ENCODE measurements at regions not wholly inside any gene's neighbourhood (a gene's known extent, or its start where the extent isn't known, plus 50 kb on each side); places are given as distances from the start of the nearest gene placed in this dataset.

DNA sequence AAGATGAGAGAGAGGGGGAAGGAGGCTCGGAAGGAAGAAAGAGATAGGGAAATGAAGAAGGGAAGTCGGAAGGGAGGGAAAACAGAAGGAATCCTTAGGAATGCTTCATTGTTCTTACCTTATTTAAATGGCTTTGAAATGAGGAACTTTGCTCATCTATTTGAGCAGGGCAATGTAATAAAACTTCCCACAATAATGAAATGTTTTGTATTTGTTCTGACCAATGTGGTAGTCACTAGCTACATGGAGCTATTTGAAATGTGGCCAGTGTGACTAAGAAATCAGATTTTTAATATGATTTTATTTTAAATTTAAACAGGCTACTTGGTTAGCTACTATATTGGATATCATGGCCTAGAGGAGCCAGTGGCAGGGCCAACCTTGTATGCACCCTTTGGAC, 510.6 kb downstream of the HTR7 start:
- no peaks in the 10 kb centered on the region for H3F3A ChIP-seq (ENCODE audit: insufficient read depth, low read length)
- TF ChIP-seq EZH2 (optimal IDR thresholded peaks at IDR 0.05; ENCODE audit: low read depth, low read length): no peak
- TF ChIP-seq, protein P1, sequence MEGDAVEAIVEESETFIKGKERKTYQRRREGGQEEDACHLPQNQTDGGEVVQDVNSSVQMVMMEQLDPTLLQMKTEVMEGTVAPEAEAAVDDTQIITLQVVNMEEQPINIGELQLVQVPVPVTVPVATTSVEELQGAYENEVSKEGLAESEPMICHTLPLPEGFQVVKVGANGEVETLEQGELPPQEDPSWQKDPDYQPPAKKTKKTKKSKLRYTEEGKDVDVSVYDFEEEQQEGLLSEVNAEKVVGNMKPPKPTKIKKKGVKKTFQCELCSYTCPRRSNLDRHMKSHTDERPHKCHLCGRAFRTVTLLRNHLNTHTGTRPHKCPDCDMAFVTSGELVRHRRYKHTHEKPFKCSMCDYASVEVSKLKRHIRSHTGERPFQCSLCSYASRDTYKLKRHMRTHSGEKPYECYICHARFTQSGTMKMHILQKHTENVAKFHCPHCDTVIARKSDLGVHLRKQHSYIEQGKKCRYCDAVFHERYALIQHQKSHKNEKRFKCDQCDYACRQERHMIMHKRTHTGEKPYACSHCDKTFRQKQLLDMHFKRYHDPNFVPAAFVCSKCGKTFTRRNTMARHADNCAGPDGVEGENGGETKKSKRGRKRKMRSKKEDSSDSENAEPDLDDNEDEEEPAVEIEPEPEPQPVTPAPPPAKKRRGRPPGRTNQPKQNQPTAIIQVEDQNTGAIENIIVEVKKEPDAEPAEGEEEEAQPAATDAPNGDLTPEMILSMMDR (IDR thresholded peaks at IDR 0.05; ENCODE audit: low read length): no peak
- H3K9ac ChIP-seq (ENCODE audit: low read length): no peak overlapping the region
- H2AFZ ChIP-seq (ENCODE audit: low read length): no peak overlapping the region
- DNase-seq: no peak
- no peaks in the 10 kb centered on the region for H3K4me1 ChIP-seq (ENCODE audit: low read length)
- H3K36me3 ChIP-seq (replicated peaks; ENCODE audit: insufficient read depth, low read length): no peaks in the 10 kb centered on the region
- H3K79me2 ChIP-seq (ENCODE audit: low read length): no peaks in the 10 kb centered on the region
- H3K4me3 ChIP-seq (ENCODE audit: low read length): no peak overlapping the region
- H4K20me1 ChIP-seq (ENCODE audit: insufficient read depth, low read length): no peaks in the 10 kb centered on the region
- no peak overlapping the region for H3K4me2 ChIP-seq (ENCODE audit: low read depth, low read length)
- H3K9me2 ChIP-seq (replicated peaks; ENCODE audit: insufficient read depth, low read length): no peaks in the 10 kb centered on the region
- H3K27me3 ChIP-seq (replicated peaks; ENCODE audit: insufficient read depth, low read length): no peaks in the 10 kb centered on the region
- H3K27ac ChIP-seq (ENCODE audit: low read length): no peak overlapping the region
- H3K9me3 ChIP-seq (replicated peaks; ENCODE audit: insufficient read depth, low read length): no peaks in the 10 kb centered on the region

DNA sequence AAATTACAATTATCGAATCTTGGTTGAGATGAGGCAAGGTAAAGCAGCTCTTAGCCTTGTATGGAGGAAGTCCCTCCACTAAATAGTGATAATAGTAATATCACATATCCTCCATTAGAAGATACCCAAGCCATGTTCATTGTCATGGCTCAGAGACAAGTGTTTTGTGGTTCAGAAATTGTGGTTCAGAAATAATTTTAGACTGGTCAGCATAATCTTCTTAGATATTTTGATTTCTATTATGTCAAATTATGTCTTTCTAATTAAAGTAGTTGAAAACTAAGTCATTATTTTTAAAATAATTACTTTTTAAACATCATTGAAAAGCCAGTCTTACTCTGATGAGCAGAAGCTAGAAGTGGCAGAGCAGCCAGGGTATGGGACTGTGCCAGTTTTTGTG, 507.7 kb downstream of the HTR7 start:
- no peaks in the 10 kb centered on the region for H4K20me1 ChIP-seq (ENCODE audit: insufficient read depth, low read length)
- H3F3A ChIP-seq (ENCODE audit: insufficient read depth, low read length): no peaks in the 10 kb centered on the region
- no peaks in the 10 kb centered on the region for H3K27me3 ChIP-seq (replicated peaks; ENCODE audit: insufficient read depth, low read length)
- no peaks in the 10 kb centered on the region for H3K4me1 ChIP-seq (ENCODE audit: low read length)
- H3K4me3 ChIP-seq (ENCODE audit: low read length): no peak overlapping the region
- no peaks in the 10 kb centered on the region for H3K36me3 ChIP-seq (replicated peaks; ENCODE audit: insufficient read depth, low read length)
- H3K4me2 ChIP-seq (ENCODE audit: low read depth, low read length): no peak overlapping the region
- no peak overlapping the region for H3K9ac ChIP-seq (ENCODE audit: low read length)
- H3K27ac ChIP-seq (ENCODE audit: low read length): no peak overlapping the region
- no peaks in the 10 kb centered on the region for H3K9me3 ChIP-seq (replicated peaks; ENCODE audit: insufficient read depth, low read length)
- TF ChIP-seq, protein P1 (IDR thresholded peaks at IDR 0.05; ENCODE audit: low read length): no peak
- TF ChIP-seq EZH2phosphoT487 (IDR thresholded peaks at IDR 0.05; ENCODE audit: low read length) (no peak), EZH2 (optimal IDR thresholded peaks at IDR 0.05; ENCODE audit: low read depth, low read length) (no peak)
- no peak overlapping the region for H2AFZ ChIP-seq (ENCODE audit: low read length)
- DNase-seq: no peak
- H3K9me2 ChIP-seq (replicated peaks; ENCODE audit: insufficient read depth, low read length): no peaks in the 10 kb centered on the region
- no peaks in the 10 kb centered on the region for H3K79me2 ChIP-seq (ENCODE audit: low read length)

DNA sequence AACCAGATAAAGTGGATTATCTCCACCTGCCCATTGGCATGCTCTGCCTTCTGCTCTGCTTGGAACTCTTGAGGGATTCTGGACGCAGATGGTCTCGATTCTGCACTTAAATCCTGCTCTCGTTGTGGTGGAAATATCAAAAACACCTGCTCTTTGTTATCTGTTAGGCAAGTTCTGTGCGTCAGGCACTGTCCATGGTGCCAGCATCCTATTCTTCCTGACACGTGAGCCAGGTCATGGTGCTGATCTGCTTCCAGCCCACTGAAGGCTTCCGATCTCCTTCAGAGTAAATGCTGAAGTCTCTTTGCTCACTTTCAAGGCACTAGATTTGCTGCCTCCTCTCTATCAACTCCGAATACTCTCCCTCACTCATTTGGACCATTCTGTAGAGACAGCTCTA, 505.6 kb downstream of the HTR7 start:
- H3K36me3 ChIP-seq (replicated peaks; ENCODE audit: insufficient read depth, low read length): no peaks in the 10 kb centered on the region
- no peaks in the 10 kb centered on the region for H3K9me2 ChIP-seq (replicated peaks; ENCODE audit: insufficient read depth, low read length)
- DNase-seq: no peak
- no peak overlapping the region for H2AFZ ChIP-seq (ENCODE audit: low read length)
- no peaks in the 10 kb centered on the region for H3K9me3 ChIP-seq (replicated peaks; ENCODE audit: insufficient read depth, low read length)
- H4K20me1 ChIP-seq (ENCODE audit: insufficient read depth, low read length): no peaks in the 10 kb centered on the region
- no peak for TF ChIP-seq EZH2phosphoT487 (IDR thresholded peaks at IDR 0.05; ENCODE audit: low read length)
- TF ChIP-seq, protein P1 (IDR thresholded peaks at IDR 0.05; ENCODE audit: low read length): no peak
- no peak for TF ChIP-seq EZH2 (optimal IDR thresholded peaks at IDR 0.05; ENCODE audit: low read depth, low read length)
- no peaks in the 10 kb centered on the region for H3K27me3 ChIP-seq (replicated peaks; ENCODE audit: insufficient read depth, low read length)
- no peak overlapping the region for H3K27ac ChIP-seq (ENCODE audit: low read length)
- H3K79me2 ChIP-seq (ENCODE audit: low read length): no peaks in the 10 kb centered on the region
- H3K4me1 ChIP-seq (ENCODE audit: low read length): no peaks in the 10 kb centered on the region
- H3F3A ChIP-seq (ENCODE audit: insufficient read depth, low read length): no peaks in the 10 kb centered on the region
- H3K4me2 ChIP-seq (ENCODE audit: low read depth, low read length): no peak overlapping the region
- H3K4me3 ChIP-seq (ENCODE audit: low read length): no peak overlapping the region
- no peak overlapping the region for H3K9ac ChIP-seq (ENCODE audit: low read length)

Measured in MM.1S (cell line).